ENCODE measurements at regions not wholly inside any gene's neighbourhood (a gene's known extent, or its start where the extent isn't known, plus 50 kb on each side); places are given as distances from the start of the nearest gene placed in this dataset.

DNA sequence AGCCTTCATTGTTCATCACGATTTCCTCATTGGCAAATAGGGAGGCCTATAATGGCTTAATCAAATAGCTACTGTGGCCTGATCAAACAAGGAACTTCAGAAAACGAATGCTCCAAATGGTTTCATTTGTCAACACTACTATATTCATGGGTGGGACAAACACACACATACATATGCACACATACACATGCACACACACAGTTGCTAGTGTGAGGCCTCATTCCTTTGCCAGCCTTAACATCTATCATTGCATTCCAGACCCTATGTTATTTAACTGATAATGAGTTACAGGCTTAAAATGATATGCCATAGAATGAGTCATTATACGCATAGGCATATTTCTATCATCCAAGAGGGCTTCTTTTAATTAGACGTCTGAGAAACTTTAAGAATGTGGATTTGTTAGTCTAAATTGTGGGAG, 140.2 kb downstream of the KLF5 start:
- TF ChIP-seq, protein P1, sequence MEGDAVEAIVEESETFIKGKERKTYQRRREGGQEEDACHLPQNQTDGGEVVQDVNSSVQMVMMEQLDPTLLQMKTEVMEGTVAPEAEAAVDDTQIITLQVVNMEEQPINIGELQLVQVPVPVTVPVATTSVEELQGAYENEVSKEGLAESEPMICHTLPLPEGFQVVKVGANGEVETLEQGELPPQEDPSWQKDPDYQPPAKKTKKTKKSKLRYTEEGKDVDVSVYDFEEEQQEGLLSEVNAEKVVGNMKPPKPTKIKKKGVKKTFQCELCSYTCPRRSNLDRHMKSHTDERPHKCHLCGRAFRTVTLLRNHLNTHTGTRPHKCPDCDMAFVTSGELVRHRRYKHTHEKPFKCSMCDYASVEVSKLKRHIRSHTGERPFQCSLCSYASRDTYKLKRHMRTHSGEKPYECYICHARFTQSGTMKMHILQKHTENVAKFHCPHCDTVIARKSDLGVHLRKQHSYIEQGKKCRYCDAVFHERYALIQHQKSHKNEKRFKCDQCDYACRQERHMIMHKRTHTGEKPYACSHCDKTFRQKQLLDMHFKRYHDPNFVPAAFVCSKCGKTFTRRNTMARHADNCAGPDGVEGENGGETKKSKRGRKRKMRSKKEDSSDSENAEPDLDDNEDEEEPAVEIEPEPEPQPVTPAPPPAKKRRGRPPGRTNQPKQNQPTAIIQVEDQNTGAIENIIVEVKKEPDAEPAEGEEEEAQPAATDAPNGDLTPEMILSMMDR (conservative IDR thresholded peaks at IDR 0.05; ENCODE audit: low read length): no peak
- TF ChIP-seq EZH2phosphoT487 (IDR thresholded peaks at IDR 0.05; ENCODE audit: borderline replicate concordance, low read depth, low read length): no peak
